Lower leg skin (tissue), 3 donors: ENCODE measurements at regions not wholly inside any gene's neighbourhood (a gene's known extent, or its start where the extent isn't known, plus 50 kb on each side); places are given as distances from the start of the nearest gene placed in this dataset.

Experiments used
- POLR2A ChIP-seq, 2 donors: fragments of 450-650 bp; IDR thresholded peaks; one replicate each; pipeline ENCODE4 v1.6.1; 2016 to 2017; ENCODE audit warnings: antibody characterized with exemption in 2 of 2, mild to moderate bottlenecking in 1 of 2, moderate library complexity in 1 of 2
- TF ChIP-seq, protein P1 (sequence below), 3 donors: fragments of 450-650 bp; IDR thresholded peaks; one replicate each; pipeline ENCODE4 v1.5.1; 2016; ENCODE audit warnings: antibody characterized with exemption in 3 of 3, mild to moderate bottlenecking in 3 of 3, moderate library complexity in 2 of 3

DNA sequence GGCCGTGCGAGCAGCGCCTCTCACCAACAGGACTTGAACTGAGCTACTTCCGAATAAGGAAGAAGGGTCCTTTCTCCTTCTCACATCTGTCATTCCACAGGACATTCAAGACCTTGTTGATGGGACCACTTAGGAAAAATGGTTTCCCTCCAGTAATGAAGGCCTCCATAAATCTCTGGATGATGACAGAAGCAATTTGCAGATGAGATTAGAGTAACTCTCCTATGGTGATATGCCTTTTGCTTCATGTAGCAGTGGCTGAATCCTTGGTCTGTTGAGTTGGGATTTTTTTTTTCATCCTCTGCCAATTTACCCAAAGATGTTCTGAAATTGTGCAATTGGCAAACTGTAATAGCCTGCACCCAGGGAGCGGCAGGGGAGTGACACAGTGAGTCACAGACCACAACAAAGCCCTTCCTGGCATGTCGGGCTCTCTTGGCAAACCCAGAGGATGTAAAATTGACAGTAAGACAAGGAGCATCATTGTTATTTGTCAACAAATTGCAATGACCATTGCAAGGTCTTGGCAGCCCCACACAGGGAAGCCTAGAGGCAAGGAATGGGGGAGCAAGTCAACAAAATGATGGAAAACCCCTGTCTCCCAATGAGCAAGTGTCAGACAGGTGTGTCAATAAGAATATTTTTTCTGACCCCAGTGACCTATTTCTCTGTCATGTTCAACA is 275.9 kb downstream of the ACTL7B start:
- TF ChIP-seq, protein P1, sequence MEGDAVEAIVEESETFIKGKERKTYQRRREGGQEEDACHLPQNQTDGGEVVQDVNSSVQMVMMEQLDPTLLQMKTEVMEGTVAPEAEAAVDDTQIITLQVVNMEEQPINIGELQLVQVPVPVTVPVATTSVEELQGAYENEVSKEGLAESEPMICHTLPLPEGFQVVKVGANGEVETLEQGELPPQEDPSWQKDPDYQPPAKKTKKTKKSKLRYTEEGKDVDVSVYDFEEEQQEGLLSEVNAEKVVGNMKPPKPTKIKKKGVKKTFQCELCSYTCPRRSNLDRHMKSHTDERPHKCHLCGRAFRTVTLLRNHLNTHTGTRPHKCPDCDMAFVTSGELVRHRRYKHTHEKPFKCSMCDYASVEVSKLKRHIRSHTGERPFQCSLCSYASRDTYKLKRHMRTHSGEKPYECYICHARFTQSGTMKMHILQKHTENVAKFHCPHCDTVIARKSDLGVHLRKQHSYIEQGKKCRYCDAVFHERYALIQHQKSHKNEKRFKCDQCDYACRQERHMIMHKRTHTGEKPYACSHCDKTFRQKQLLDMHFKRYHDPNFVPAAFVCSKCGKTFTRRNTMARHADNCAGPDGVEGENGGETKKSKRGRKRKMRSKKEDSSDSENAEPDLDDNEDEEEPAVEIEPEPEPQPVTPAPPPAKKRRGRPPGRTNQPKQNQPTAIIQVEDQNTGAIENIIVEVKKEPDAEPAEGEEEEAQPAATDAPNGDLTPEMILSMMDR (IDR thresholded peaks at IDR 0.05), result no peak
- no peak for TF ChIP-seq POLR2A (IDR thresholded peaks at IDR 0.05)
